ENCODE measurements at regions not wholly inside any gene's neighbourhood (a gene's known extent, or its start where the extent isn't known, plus 50 kb on each side); places are given as distances from the start of the nearest gene placed in this dataset.

- TF ChIP-seq CTCF (IDR thresholded peaks at IDR 0.05) (no peak), POLR2AphosphoS5 (IDR thresholded peaks at IDR 0.05) (no peak)
Measured at GRCh38 chr6:14250573-14250972, 133.0 kb downstream of the CD83 start.
